NCI-H345 treated with DMSO at 0.1 percent for 48 hours (cell line): ENCODE measurements at regions not wholly inside any gene's neighbourhood (a gene's known extent, or its start where the extent isn't known, plus 50 kb on each side); places are given as distances from the start of the nearest gene placed in this dataset.
"Not testable (repeated sequence)": the region's sequence is repeated elsewhere in the genome, so short reads cannot be mapped to it uniquely, and the experiment has no call there.

ENCODE experiments used
- DNase-seq: peaks from one replicate; lab custom pipeline; 2025; ENCODE audit not compliant: unreplicated experiment; lab: John Stamatoyannopoulos, UW

DNA sequence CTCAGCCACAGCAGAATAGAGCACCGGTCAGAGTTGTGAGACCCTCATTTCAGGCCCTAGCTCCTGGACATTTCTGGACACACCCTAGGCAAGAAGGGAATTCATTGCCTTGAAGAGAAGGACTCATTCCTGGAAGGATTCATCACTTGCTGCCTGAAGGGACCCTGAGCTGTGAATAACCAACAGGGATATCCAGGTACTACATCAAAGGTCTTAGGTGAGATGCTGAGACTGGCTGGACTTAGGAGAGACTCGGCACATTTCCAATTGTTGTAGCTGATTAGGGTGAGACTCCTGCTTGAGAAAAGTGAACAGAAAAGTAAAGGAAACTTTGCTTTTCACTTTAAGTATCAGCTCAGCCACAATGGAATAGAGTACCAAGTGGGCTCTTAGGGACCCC lies 208.1 kb upstream of the CDKN2B start:
- DNase-seq: no peak

GRCh38 chr9:22225856-22226255 lies 216.8 kb upstream of the CDKN2B start:
- DNase-seq: not testable (repeated sequence)

DNA sequence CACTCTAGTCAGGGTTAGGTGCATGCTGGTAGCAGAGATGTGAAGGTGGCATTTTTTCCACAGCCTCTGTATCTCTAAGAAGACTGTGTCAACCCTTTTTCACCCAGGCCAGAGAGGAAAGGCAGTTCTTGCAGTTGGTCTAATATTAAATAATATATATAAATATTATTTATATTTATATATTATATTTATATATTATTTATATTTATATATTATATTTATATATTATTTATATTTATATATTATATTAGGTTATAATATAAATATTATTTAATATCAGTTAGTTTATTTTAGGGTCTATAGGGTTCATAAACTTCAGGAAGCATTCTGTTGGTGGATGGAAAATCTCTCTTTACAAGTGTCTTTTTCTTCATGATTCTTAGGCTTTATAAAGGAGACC lies 218.6 kb upstream of the DMRTA1 start:
- DNase-seq: no peak

GRCh38 chr9:22228542-22228941 lies 218.1 kb upstream of the DMRTA1 start:
- no peak for DNase-seq

GRCh38 chr9:22229069-22229468 lies 217.6 kb upstream of the DMRTA1 start:
- no peak for DNase-seq

- not testable (repeated sequence) for DNase-seq
These were observed 215.3 kb upstream of the DMRTA1 start for GRCh38 chr9:22231309-22231708.

- no peak for DNase-seq
These were observed 213.7 kb upstream of the DMRTA1 start for GRCh38 chr9:22232971-22233370.

GRCh38 chr9:22237497-22238363 lies 208.9 kb upstream of the DMRTA1 start:
- no peak for DNase-seq

GRCh38 chr9:22238809-22239684 lies 207.6 kb upstream of the DMRTA1 start:
- no peak for DNase-seq

- no peak for DNase-seq
These were observed 206.0 kb upstream of the DMRTA1 start for GRCh38 chr9:22240619-22241018.

DNA sequence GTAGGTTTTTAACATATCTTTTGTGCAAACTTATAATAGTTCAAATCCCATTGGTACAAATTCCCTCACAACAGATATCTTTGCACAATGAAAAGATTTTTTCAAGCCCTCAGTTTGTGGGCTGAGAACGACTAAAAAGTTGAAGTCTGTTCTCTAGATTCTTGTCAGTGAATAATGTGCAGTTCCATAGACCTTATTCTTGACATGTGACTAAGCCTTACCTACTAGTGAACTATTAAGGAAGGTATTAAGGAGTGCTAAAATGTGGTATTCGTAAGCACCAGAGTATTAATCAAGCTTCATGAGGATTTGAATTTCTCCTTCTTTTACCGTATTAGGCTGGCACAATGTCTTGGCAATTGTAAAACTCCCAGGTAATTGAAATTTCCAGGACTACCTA lies 205.6 kb upstream of the DMRTA1 start:
- no peak for DNase-seq

DNA sequence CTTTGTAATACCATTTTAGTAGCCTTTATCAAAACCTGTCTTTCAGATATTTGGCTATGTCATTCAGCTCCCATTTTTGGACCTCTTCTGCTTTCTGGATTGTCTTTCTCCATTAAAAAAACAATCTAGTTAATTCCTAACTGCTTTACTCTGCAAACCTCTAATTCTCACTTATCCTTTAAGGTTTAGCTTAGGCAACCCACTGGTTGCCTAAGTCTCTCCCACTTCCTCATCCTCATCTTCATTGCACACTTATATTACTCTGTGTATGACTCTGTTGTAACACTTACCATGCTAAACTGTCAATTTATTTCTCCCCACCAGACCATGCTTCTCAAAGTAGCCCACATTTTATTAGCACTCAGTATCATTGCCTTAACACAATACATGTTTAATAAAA lies 205.0 kb upstream of the DMRTA1 start:
- no peak for DNase-seq

DNA sequence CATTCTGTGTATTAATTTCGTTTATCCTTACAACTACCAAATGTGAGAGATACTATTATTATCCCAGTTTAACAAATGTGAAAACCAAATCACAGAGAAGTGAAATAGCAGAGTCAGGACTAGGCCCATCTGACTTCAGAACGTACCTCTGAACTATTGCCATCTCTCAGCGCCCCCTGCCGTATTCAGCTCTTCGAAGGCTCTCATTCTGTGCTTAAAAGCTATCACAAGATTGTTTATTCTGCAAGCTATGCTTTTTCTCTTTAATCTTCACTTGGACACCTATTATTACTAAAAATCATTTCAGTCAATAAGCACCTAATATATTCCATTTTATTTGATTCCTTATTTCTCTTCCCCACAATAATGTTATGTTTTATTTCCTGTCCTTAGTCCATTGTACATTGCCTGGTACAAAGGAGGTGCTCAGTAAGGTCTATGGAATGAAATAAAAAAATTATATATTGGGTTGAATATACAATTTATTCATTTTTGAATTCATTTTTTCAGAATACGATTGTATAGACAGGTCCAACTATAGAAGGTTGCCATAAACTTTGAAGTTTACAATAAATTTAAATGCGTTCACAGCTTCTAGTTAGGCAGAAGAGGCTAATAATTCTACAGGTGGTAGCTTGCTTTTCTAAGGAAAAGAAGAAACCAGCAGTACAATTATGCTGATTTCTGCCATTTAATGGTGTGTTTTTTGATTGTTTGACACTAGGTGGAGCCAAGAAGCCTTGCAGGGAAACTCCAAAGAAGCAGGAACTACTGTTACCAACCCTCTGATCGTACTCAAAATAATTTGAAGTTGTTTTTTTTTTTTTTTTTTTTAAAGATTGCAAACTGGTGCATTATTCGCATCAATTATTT lies 202.2 kb upstream of the DMRTA1 start:
- DNase-seq: peak; percentile 5

DNA sequence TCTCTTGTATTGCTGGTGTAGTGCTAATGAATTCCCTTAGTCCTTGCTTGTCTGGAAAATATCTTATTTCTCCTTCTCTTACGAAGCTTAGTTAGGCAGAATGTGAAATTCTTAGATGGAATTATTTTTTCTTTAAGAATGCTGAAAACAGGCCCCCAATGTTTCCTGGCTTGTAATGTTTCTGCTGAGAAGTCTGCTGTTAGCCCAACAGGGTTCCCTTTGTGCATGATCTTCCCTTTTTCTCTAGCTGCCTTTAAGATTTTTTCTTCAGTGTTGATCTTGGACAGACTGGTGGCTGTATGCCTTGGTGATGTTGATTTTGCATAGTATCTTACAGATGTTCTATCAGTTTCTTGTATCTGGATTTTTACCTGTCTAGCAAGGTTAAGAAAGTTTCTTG lies 191.3 kb upstream of the DMRTA1 start:
- no peak for DNase-seq

DNA sequence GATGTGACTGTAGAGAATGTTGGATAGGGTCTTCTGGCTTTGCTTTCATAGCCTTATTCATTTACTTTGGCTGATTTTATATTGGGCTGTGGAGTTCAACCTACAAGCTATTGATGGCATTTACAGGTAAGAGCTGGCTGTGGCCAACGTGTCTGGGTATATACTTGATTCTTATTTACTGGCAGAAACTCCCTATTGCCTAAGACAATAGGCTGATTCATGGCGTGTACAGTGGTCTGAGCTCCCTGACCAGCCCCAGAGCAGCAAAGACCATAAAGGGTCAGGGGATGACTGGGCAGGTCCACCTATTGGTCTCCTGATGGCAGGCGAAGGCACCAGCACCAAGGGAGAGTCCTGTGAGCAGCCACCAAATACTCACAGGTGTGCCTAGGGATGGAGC lies 190.2 kb upstream of the DMRTA1 start:
- no peak for DNase-seq

GRCh38 chr9:22257026-22257816 lies 189.4 kb upstream of the DMRTA1 start:
- no peak for DNase-seq

GRCh38 chr9:22265038-22265437 lies 181.6 kb upstream of the DMRTA1 start:
- no peak for DNase-seq

DNA sequence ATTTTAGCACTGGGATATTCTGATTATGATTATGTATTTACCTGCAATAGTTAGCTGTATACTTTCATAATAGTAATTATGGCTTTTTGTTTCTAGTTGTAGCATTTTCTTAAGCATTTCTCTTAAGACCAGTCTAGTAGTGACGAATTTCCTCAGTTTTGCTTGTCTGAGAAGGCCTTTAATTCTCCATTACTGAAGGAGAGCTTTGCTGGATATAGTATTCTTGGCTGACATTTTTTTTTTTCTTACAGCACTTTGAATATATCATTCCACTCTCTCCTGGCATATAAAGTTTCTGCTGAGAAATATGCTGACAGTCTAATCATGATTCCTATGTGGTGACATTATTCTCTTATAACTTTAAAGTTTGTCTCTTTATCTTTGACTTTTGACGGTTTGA lies 181.1 kb upstream of the DMRTA1 start:
- DNase-seq: no peak

GRCh38 chr9:22274477-22274876 lies 172.1 kb upstream of the DMRTA1 start:
- no peak for DNase-seq

DNA sequence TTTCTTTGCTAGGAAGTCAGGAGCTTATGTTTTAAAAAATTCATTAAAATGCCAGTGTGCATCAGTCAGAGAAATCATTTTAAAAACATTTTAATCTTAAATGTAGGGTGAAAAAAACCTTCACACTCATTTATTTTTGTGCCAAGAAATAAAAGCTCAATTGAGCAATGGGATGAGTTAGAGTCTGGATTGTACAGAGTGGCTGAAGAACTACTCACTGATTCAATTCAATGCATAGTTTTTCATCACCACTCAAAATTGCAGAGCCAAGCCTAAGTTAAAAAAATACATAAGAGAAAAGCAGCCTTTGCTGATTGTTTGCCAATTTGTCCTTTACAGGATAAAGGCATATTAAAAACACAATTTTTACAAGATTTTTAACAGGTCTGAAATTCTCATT lies 168.2 kb upstream of the DMRTA1 start:
- no peak for DNase-seq
